GM19468 (cell line): ENCODE measurements at regions not wholly inside any gene's neighbourhood (a gene's known extent, or its start where the extent isn't known, plus 50 kb on each side); places are given as distances from the start of the nearest gene placed in this dataset.
"Not testable (repeated sequence)": the region's sequence is repeated elsewhere in the genome, so short reads cannot be mapped to it uniquely, and the experiment has no call there.

ENCODE experiments used
- ATAC-seq: cut with Tn5 transposase; IDR thresholded peaks from one replicate; pipeline ENCODE4 v1.9.1; 2021; ENCODE audit warnings: mild to moderate bottlenecking, moderate library complexity, moderate number of reproducible peaks; ENCODE audit not compliant: unreplicated experiment; ENCODE audit errors: extremely low read depth

GRCh38 chr4:116223040-116223732, 862.2 kb downstream of the TRAM1L1 start:
- ATAC-seq = no peak

GRCh38 chr4:116217781-116218180, 867.6 kb downstream of the TRAM1L1 start:
- no peak for ATAC-seq

DNA sequence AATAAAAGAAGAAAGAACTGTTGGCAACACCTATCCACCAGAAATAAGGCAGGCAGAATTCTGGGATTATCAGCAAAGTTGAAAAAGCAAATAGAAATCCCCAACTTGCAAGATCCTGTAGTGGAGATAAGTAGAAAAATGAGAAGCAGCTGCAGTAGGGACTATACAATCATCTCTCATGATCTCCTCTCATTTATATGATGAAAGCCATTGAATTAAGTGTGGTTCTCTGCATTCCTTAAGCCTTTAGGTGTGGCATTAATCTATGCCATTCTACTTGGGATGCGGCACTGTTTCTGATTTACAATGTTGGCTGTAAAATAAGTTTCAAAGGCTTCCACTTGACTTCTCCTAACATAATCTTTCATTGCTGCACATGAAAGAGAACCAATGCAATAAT, 869.8 kb downstream of the TRAM1L1 start:
- ATAC-seq = no peak

DNA sequence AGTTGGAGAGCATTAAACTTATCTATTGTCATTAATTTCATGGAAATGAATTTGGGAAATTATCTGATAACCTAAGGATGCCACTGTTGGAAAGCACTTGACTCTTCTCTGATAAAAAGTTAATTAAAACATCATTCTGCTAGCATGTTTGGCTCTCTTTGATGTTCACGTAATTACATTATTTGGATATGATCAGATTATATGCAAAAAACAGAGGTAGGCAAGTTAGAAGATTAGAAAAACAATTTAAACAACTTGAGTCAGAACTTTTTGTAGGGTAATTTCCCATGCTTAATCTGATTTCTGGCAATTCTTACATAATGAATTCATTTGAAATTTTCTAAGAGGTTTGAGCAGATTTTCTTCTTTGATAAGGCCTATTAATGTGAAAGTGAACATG, 882.9 kb downstream of the TRAM1L1 start:
- ATAC-seq = no peak

DNA sequence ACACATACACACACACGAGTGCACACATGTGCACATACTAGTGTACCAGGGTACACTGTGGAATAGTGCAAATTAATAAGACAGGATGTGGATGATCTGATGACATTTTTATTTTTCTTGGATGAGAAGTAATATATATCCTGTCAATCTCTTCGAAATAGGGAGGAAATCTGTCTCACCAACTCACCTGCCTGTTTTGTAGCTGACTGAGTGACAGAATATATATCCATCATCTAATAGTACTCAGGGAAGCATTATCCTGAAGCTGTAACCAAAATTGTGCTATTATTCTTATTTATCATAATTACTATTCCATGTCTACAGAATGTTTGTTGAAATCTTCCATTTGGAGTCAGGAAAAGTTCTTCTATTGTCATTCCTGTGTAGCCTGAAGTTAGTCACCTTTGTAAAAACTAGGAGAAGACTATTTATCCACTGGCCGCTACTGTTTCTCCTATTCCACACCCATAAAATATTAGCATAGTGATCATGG, 888.0 kb downstream of the TRAM1L1 start:
- no peak for ATAC-seq

GRCh38 chr4:116183241-116183640, 902.1 kb downstream of the TRAM1L1 start:
- no peak for ATAC-seq

- ATAC-seq = no peak
Observed at GRCh38 chr4:116180157-116180601, 905.2 kb downstream of the TRAM1L1 start.

GRCh38 chr4:116151371-116151770, 934.0 kb downstream of the TRAM1L1 start:
- not testable (repeated sequence) for ATAC-seq

DNA sequence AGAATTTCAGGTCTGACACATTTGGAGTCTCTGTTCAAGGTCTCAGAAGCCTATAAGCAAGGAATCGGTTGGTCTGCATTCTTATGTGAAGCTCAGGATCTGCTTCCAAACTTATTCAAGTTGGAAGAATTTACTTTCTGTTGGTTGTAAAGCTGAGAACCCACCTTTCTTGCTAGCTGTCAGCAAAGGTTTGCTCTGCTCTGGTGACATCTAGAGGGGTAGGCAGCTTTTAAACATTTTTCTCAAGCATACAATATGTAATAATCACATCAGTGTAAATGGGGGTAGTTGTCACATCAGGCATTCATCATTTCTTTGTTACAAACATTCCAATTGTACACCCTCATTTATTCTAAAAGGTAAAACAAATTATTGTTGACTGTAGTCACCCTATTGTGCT, 935.2 kb downstream of the TRAM1L1 start:
- no peak for ATAC-seq

DNA sequence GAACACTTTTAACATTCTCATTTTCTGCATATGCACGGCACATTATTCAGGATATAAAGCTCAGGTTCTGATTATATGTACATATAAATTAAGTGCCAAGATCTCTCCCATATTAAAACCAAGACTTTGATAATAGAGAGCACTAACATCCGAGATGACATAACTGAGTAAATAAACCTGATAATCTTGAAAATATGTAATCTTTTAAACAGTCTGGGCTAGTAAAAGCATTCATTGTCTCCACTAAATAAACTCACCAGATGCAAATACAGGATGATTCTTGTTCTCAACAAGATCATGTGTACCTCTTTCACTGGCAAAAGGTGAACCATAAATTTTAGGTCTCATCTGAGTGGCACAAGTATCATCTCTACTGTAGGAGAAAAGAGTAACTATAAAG, 942.2 kb downstream of the TRAM1L1 start:
- ATAC-seq = no peak

GRCh38 chr4:116132946-116133345, 952.4 kb downstream of the TRAM1L1 start:
- ATAC-seq = no peak

GRCh38 chr4:116126794-116127193, 958.6 kb downstream of the TRAM1L1 start:
- ATAC-seq = no peak

DNA sequence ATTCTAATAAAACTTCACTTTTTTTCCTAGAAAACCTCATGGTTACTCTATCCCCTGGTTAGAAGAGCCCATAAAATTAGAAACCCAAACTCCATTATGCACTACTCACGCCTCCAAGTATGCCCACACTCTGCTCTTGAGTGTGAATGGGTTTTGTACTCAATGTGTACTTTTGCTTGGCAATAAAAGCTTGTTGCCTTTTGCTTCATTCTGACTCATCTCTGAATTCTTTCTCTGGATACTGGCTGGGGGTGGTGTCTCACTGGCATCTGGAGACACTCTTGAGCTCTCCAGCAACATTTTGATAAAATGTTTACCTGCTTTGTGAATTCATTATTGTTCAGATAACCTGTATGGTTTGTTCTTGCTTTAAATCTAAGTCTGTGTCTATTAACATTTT, 963.3 kb downstream of the TRAM1L1 start:
- no peak for ATAC-seq

- no peak for ATAC-seq
Observed at GRCh38 chr4:116118221-116118620, 967.2 kb downstream of the TRAM1L1 start.

DNA sequence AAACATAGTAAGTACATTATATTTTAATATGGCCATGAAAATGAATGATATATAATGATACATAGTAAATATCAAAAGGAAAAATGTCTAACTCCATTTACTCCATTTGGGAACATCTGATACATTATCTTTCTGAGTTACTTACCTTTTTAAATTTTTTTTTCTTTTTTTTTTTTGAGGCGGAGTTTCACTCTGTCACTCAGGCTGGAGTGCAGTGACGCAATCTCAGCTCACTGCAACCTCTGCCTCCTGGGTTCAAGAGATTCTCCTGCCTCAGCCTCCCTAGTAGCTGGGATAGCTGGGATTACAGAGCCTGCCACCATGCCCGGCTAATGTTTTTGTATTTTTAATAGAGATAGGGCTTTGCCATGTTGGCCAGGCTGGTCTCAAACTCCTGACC, 972.5 kb downstream of the TRAM1L1 start:
- ATAC-seq = not testable (repeated sequence)

GRCh38 chr4:116110713-116111112, 974.7 kb downstream of the TRAM1L1 start:
- no peak for ATAC-seq

DNA sequence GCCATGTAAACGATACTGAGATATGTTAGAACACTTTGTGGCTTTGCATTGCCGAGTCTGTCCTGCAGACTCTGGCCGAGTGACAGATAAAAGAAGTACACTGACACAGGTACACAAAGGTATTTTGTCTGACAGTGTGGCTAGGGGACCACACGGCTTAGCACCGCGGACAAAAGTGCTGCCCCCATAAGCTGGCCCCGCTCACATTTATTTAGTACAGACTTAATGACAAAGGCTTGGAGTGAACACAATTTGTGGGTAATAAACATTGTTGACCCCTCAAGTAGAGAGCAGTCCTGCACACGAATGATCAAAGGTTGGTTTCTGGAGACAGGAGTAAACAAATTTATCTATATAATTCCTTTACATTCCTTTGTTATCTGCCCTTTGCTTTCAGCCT, 976.8 kb downstream of the TRAM1L1 start:
- ATAC-seq = no peak

DNA sequence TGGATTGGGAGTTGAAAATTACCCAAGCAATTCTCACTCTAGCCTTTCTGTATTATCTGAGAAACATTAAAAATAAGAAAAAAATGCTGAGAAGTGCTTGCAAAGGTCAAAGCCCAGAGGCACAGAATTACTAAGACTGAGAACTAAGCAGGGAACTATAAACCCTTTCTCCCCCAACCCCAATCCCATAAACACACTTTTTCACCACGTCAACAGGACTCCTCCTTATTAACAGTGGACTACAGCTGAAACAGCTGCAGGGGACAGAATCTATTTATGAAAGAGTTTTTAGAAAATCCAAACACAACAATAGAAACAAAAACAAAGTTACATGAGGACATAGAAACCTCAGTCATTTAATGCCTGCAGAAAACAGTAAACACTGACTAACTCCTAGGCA, 984.1 kb downstream of the TRAM1L1 start:
- ATAC-seq = no peak

GRCh38 chr4:116099596-116099995, 985.8 kb downstream of the TRAM1L1 start:
- ATAC-seq = no peak

- not testable (repeated sequence) for ATAC-seq
Observed at GRCh38 chr4:116097353-116097752, 983.9 kb upstream of the NDST4 start.

DNA sequence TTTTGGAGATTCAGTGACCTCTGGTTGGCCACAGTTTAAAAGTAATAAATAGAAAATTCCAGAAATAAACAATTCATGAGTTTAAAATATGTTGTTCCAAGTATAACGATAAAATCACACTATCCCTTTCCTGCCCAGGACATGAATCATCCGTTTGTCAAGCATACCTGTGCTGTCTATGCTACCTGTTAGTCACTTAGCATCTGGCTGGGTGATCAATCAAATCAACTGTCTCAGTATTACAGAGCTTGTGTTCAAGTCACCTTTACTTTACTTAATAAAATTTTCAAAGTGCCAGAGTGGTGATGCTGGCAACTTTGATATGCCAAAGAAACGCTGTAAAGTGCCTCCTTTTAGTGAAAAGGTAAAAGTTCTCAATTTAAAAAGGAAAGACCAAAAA, 979.5 kb upstream of the NDST4 start:
- no peak for ATAC-seq

GRCh38 chr4:116088771-116089170, 975.4 kb upstream of the NDST4 start:
- no peak for ATAC-seq
